Central memory CD8-positive, alpha-beta T cell (primary cell): ENCODE measurements at regions not wholly inside any gene's neighbourhood (a gene's known extent, or its start where the extent isn't known, plus 50 kb on each side); places are given as distances from the start of the nearest gene placed in this dataset.

ENCODE experiments used
- ATAC-seq: fragments of 150-1000 bp; cut with Tn5 transposase; replicated peaks from 2 replicates; pipeline ENCODE4 v1.10.0; 2022; ENCODE audit warnings: mild to moderate bottlenecking, moderate FRiP score, moderate number of reproducible peaks; ENCODE audit not compliant: poor library complexity, severe bottlenecking; ENCODE audit errors: extremely low read depth
- DNase-seq, 2 donors: peaks; one replicate each; pipeline ENCODE4 v3.0.0; 2021; ENCODE audit warnings: low spot score in 2 of 2
- H3K27ac Mint-ChIP-seq: one replicate; pipeline ENCODE4 v1.8.0; 2022; ENCODE audit warnings: low read depth, mild to moderate bottlenecking, moderate library complexity, mixed read lengths
- H3K27me3 Mint-ChIP-seq: one replicate; pipeline ENCODE4 v1.8.0; 2022; ENCODE audit warnings: mixed read lengths
- H3K36me3 Mint-ChIP-seq: one replicate; pipeline ENCODE4 v1.8.0; 2022; ENCODE audit warnings: mild to moderate bottlenecking, moderate library complexity, mixed read lengths; ENCODE audit not compliant: insufficient read depth
- H3K4me1 Mint-ChIP-seq: one replicate; pipeline ENCODE4 v1.8.0; 2022; ENCODE audit warnings: mixed read lengths
- H3K4me3 Mint-ChIP-seq: one replicate; pipeline ENCODE4 v1.8.0; 2022; ENCODE audit warnings: mild to moderate bottlenecking, moderate library complexity, mixed read lengths
- H3K9me3 Mint-ChIP-seq: one replicate; pipeline ENCODE4 v1.8.0; 2022; ENCODE audit warnings: mixed read lengths

GRCh38 chrX:40418146-40418812, 162.5 kb upstream of the ATP6AP2 start:
- no peak for ATAC-seq
- no peak overlapping the region for H3K27ac Mint-ChIP-seq
- H3K4me3 Mint-ChIP-seq: no peak overlapping the region
- H3K9me3 Mint-ChIP-seq: no peaks in the 10 kb centered on the region
- no peaks in the 10 kb centered on the region for H3K27me3 Mint-ChIP-seq
- DNase-seq: no peak
- H3K36me3 Mint-ChIP-seq: no peaks in the 10 kb centered on the region
- peaks cover 5% of the 10 kb centered on the region for H3K4me1 Mint-ChIP-seq

- DNase-seq: no peak
- Mint-ChIP-seq H3K36me3 (no peaks in the 10 kb centered on the region), H3K27me3 (no peaks in the 10 kb centered on the region), H3K4me1 (no peaks in the 10 kb centered on the region), H3K4me3 (no peak overlapping the region), H3K9me3 (no peaks in the 10 kb centered on the region), H3K27ac (no peak overlapping the region)
- ATAC-seq: no peak
Observed at GRCh38 chrX:40415675-40416074, 165.1 kb upstream of the ATP6AP2 start.

GRCh38 chrX:40414335-40414734, 166.4 kb upstream of the ATP6AP2 start:
- Mint-ChIP-seq H3K27ac (no peak overlapping the region), H3K4me3 (no peak overlapping the region), H3K27me3 (no peaks in the 10 kb centered on the region), H3K36me3 (no peaks in the 10 kb centered on the region), H3K9me3 (no peaks in the 10 kb centered on the region), H3K4me1 (no peaks in the 10 kb centered on the region)
- ATAC-seq (no peak), DNase-seq (no peak)

- ATAC-seq (no peak), DNase-seq (no peak)
- Mint-ChIP-seq H3K4me1 (no peaks in the 10 kb centered on the region), H3K36me3 (no peaks in the 10 kb centered on the region), H3K4me3 (no peak overlapping the region), H3K9me3 (no peaks in the 10 kb centered on the region), H3K27me3 (no peaks in the 10 kb centered on the region), H3K27ac (no peak overlapping the region)
Observed at GRCh38 chrX:40411340-40412111, 169.2 kb upstream of the ATP6AP2 start.

GRCh38 chrX:40410859-40411258, 169.9 kb upstream of the ATP6AP2 start:
- H3K4me3 Mint-ChIP-seq: no peak overlapping the region
- H3K27ac Mint-ChIP-seq: no peak overlapping the region
- no peaks in the 10 kb centered on the region for H3K4me1 Mint-ChIP-seq
- ATAC-seq: no peak
- H3K36me3 Mint-ChIP-seq: no peaks in the 10 kb centered on the region
- no peak for DNase-seq
- no peaks in the 10 kb centered on the region for H3K27me3 Mint-ChIP-seq
- H3K9me3 Mint-ChIP-seq: no peaks in the 10 kb centered on the region

GRCh38 chrX:40406330-40406859, 174.4 kb upstream of the ATP6AP2 start:
- H3K27me3 Mint-ChIP-seq: no peaks in the 10 kb centered on the region
- no peaks in the 10 kb centered on the region for H3K9me3 Mint-ChIP-seq
- no peak for ATAC-seq
- no peak for DNase-seq
- H3K4me3 Mint-ChIP-seq: no peak overlapping the region
- H3K36me3 Mint-ChIP-seq: no peaks in the 10 kb centered on the region
- no peak overlapping the region for H3K27ac Mint-ChIP-seq
- no peaks in the 10 kb centered on the region for H3K4me1 Mint-ChIP-seq

- Mint-ChIP-seq H3K27me3 (no peaks in the 10 kb centered on the region), H3K9me3 (no peaks in the 10 kb centered on the region), H3K27ac (no peak overlapping the region), H3K4me3 (no peak overlapping the region), H3K4me1 (no peaks in the 10 kb centered on the region), H3K36me3 (no peaks in the 10 kb centered on the region)
- DNase-seq (no peak), ATAC-seq (no peak)
Observed at GRCh38 chrX:40405399-40405798, 175.4 kb upstream of the ATP6AP2 start.

- ATAC-seq: no peak
- H3K27ac Mint-ChIP-seq: no peak overlapping the region
- no peak for DNase-seq
- no peak overlapping the region for H3K4me3 Mint-ChIP-seq
- H3K36me3 Mint-ChIP-seq: no peaks in the 10 kb centered on the region
- H3K9me3 Mint-ChIP-seq: no peaks in the 10 kb centered on the region
- no peaks in the 10 kb centered on the region for H3K27me3 Mint-ChIP-seq
- H3K4me1 Mint-ChIP-seq: no peaks in the 10 kb centered on the region
Observed at GRCh38 chrX:40403757-40404156, 177.0 kb upstream of the ATP6AP2 start.

GRCh38 chrX:40402831-40403533, 177.8 kb upstream of the ATP6AP2 start:
- no peaks in the 10 kb centered on the region for H3K36me3 Mint-ChIP-seq
- no peak overlapping the region for H3K4me3 Mint-ChIP-seq
- no peak overlapping the region for H3K27ac Mint-ChIP-seq
- H3K27me3 Mint-ChIP-seq: no peaks in the 10 kb centered on the region
- ATAC-seq (no peak), DNase-seq (no peak)
- H3K9me3 Mint-ChIP-seq: no peaks in the 10 kb centered on the region
- H3K4me1 Mint-ChIP-seq: no peaks in the 10 kb centered on the region

GRCh38 chrX:40395102-40395501, 185.7 kb upstream of the ATP6AP2 start:
- no peaks in the 10 kb centered on the region for H3K36me3 Mint-ChIP-seq
- DNase-seq: no peak
- no peak overlapping the region for H3K4me3 Mint-ChIP-seq
- no peak for ATAC-seq
- no peaks in the 10 kb centered on the region for H3K9me3 Mint-ChIP-seq
- no peaks in the 10 kb centered on the region for H3K4me1 Mint-ChIP-seq
- H3K27me3 Mint-ChIP-seq: no peaks in the 10 kb centered on the region
- no peak overlapping the region for H3K27ac Mint-ChIP-seq

- no peaks in the 10 kb centered on the region for H3K36me3 Mint-ChIP-seq
- H3K27ac Mint-ChIP-seq: no peak overlapping the region
- DNase-seq: no peak
- no peak for ATAC-seq
- no peak overlapping the region for H3K4me3 Mint-ChIP-seq
- H3K9me3 Mint-ChIP-seq: no peaks in the 10 kb centered on the region
- no peaks in the 10 kb centered on the region for H3K27me3 Mint-ChIP-seq
- H3K4me1 Mint-ChIP-seq: no peaks in the 10 kb centered on the region
Observed at GRCh38 chrX:40394302-40394701, 186.5 kb upstream of the ATP6AP2 start.

GRCh38 chrX:40392599-40392998, 188.2 kb upstream of the ATP6AP2 start:
- Mint-ChIP-seq H3K4me1 (no peaks in the 10 kb centered on the region), H3K4me3 (no peak overlapping the region)

GRCh38 chrX:40391662-40392061, 189.1 kb upstream of the ATP6AP2 start:
- no peak overlapping the region for H3K4me3 Mint-ChIP-seq
- H3K36me3 Mint-ChIP-seq: no peaks in the 10 kb centered on the region
- no peak for ATAC-seq

More at GRCh38 chrX:40392599-40392998, 188.2 kb upstream of the ATP6AP2 start:
- no peak overlapping the region for H3K27ac Mint-ChIP-seq
- no peaks in the 10 kb centered on the region for H3K27me3 Mint-ChIP-seq
- H3K9me3 Mint-ChIP-seq: no peaks in the 10 kb centered on the region
- DNase-seq (no peak), ATAC-seq (no peak)
- no peaks in the 10 kb centered on the region for H3K36me3 Mint-ChIP-seq

More at GRCh38 chrX:40391662-40392061, 189.1 kb upstream of the ATP6AP2 start:
- H3K27me3 Mint-ChIP-seq: no peaks in the 10 kb centered on the region
- no peaks in the 10 kb centered on the region for H3K9me3 Mint-ChIP-seq
- no peak overlapping the region for H3K27ac Mint-ChIP-seq
- H3K4me1 Mint-ChIP-seq: no peaks in the 10 kb centered on the region
- no peak for DNase-seq
